ENCODE measurements at regions not wholly inside any gene's neighbourhood (a gene's known extent, or its start where the extent isn't known, plus 50 kb on each side); places are given as distances from the start of the nearest gene placed in this dataset.

DNA sequence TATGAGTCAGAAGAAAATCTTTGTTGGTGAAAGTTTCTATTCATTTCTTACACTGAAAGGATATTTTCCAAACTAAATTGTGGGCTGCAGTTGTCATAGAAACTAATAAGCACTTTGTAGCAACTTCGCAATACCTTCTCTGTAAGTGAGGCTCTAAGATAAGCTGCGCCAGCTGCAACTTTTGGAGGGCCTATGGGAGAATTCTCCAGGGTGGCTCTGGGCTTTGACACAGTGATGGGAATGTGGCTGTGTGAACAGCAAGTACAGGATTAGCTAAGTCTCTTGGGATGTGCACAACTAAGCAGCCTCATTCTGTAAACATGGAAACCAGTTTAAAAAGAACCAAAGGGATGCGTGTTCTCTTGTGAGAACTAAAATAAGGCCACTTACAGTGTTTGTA is 124.6 kb upstream of the SGO1 start:
- Histone ChIP-seq H4K91ac (ENCODE audit: insufficient read length, low read depth, low read length) (no peak overlapping the region), H3K4me2 (ENCODE audit: insufficient read depth, insufficient read length, low read length) (no peak overlapping the region), H3K79me1 (ENCODE audit: insufficient read depth, low read depth, low read length, poor library complexity, severe bottlenecking) (no peaks in the 10 kb centered on the region), H2BK12ac (ENCODE audit: insufficient read length, low read depth, low read length) (no peak overlapping the region), H3K27me3 (ENCODE audit: insufficient read depth, low read length) (no peaks in the 10 kb centered on the region), H3K4ac (ENCODE audit: low read depth, low read length) (no peak overlapping the region), H2BK120ac (ENCODE audit: low read depth, low read length, poor library complexity, severe bottlenecking) (no peak overlapping the region), H3K18ac (ENCODE audit: insufficient read length, low read depth, low read length) (no peak overlapping the region), H3K23ac (ENCODE audit: insufficient read length, low read depth, low read length) (no peak overlapping the region), H2BK15ac (ENCODE audit: low read depth, low read length) (no peak overlapping the region), H2BK5ac (ENCODE audit: insufficient read length, low read length) (no peak overlapping the region), H3K79me2 (ENCODE audit: insufficient read depth, low read length) (no peaks in the 10 kb centered on the region), H2AK5ac (ENCODE audit: insufficient read length, low read length) (no peak overlapping the region), H2AFZ (ENCODE audit: low read length) (no peak overlapping the region), H4K8ac (replicated peaks; ENCODE audit: insufficient read length, low read depth, low read length) (no peak overlapping the region), H4K5ac (ENCODE audit: insufficient read length, low read depth, low read length) (no peak overlapping the region), H3T11ph (ENCODE audit: low read length) (no peak overlapping the region), H3K27ac (ENCODE audit: insufficient read length, low read depth, low read length) (no peak overlapping the region), H3K14ac (ENCODE audit: insufficient read depth, low read length) (no peak overlapping the region), H3K9ac (ENCODE audit: extremely low read depth, insufficient read length, low read length) (no peak overlapping the region), H4K20me1 (ENCODE audit: control insufficient read depth, insufficient read depth, insufficient read length) (no peaks in the 10 kb centered on the region), H2BK20ac (ENCODE audit: low read depth, low read length, poor library complexity, severe bottlenecking) (no peak overlapping the region), H3K56ac (ENCODE audit: insufficient read length, low read depth, low read length) (no peak overlapping the region), H3K4me1 (ENCODE audit: insufficient read depth, low read length) (no peaks in the 10 kb centered on the region), H3K23me2 (ENCODE audit: insufficient read length, low read depth, low read length, poor library complexity, severe bottlenecking) (no peaks in the 10 kb centered on the region), H3K9me3 (ENCODE audit: control insufficient read depth, low read depth, low read length) (no peaks in the 10 kb centered on the region)
- no CpG with 5 or more reads among the region's 3 CpGs for WGBS (ENCODE audit: extremely low coverage, insufficient read length, low lambda C conversion rate)
- no peak overlapping the region for H3K4me3 Mint-ChIP-seq
- peaks cover 0 to 21% (median 3%) of the 10 kb centered on the region in 3 experiments; a peak in 4 of 7 replicates for H3K36me3 Mint-ChIP-seq (ENCODE audit: insufficient read depth in 1 of 3, low read depth in 3 of 3)
- TF ChIP-seq, protein P1, sequence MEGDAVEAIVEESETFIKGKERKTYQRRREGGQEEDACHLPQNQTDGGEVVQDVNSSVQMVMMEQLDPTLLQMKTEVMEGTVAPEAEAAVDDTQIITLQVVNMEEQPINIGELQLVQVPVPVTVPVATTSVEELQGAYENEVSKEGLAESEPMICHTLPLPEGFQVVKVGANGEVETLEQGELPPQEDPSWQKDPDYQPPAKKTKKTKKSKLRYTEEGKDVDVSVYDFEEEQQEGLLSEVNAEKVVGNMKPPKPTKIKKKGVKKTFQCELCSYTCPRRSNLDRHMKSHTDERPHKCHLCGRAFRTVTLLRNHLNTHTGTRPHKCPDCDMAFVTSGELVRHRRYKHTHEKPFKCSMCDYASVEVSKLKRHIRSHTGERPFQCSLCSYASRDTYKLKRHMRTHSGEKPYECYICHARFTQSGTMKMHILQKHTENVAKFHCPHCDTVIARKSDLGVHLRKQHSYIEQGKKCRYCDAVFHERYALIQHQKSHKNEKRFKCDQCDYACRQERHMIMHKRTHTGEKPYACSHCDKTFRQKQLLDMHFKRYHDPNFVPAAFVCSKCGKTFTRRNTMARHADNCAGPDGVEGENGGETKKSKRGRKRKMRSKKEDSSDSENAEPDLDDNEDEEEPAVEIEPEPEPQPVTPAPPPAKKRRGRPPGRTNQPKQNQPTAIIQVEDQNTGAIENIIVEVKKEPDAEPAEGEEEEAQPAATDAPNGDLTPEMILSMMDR (conservative IDR thresholded peaks at IDR 0.05), result no peak
- H3K9me3 Mint-ChIP-seq, result peaks cover 5 to 14% of the 10 kb centered on the region in 2 experiments; a peak in 4 of 5 replicates
- DNase-seq, result no peak
- H3K4me1 Mint-ChIP-seq, result no peaks in the 10 kb centered on the region
- no peaks in the 10 kb centered on the region for H3K27me3 Mint-ChIP-seq (ENCODE audit: low read depth)
- H3K27ac Mint-ChIP-seq, result no peak overlapping the region; a peak in 1 of 7 replicates

Data from H9 (cell line).